GM21381 (cell line): ENCODE measurements at regions not wholly inside any gene's neighbourhood (a gene's known extent, or its start where the extent isn't known, plus 50 kb on each side); places are given as distances from the start of the nearest gene placed in this dataset.

Source experiments
- ATAC-seq: cut with Tn5 transposase; IDR thresholded peaks from one replicate; pipeline ENCODE4 v1.9.1; 2021; ENCODE audit warnings: mild to moderate bottlenecking, moderate library complexity; ENCODE audit not compliant: unreplicated experiment

DNA sequence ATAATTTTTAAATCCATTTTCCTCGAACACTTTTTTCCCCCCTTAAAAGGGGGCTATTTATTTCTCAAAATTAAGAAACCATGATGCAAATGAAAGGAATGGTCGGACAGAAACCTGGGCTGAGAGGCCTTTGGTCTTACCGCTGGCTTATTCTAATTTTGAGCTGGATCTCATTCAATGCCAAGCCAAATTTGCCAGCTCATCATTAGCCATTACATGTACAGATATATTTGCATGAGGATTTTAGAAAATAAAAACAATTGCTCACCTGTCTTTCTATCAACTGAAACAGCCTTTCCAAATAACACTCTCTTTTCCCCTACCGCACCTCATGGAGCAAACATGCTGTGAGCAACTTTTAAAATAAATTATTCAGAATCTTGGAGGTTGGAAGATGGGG is 219.5 kb upstream of the DTNBP1 start:
- ATAC-seq, result no peak

DNA sequence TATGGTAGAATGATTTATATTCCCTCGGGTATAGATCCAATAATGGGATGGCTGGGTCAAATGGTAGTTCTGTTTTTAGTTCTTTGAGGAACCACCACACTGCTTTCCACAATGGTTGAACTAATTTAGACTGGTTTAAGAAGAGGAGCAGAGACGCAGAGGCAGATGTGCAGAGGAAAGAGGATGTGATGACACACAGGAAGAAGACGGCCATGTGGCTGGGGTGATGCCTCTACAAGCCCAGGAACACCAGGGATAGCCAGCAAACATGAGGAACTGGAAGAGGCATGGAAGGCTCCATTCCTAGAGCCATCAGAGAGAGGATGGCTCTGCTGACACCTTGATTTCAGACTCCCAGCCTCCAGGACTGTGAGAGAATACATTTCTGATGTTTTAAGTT is 218.3 kb upstream of the DTNBP1 start:
- no peak for ATAC-seq

DNA sequence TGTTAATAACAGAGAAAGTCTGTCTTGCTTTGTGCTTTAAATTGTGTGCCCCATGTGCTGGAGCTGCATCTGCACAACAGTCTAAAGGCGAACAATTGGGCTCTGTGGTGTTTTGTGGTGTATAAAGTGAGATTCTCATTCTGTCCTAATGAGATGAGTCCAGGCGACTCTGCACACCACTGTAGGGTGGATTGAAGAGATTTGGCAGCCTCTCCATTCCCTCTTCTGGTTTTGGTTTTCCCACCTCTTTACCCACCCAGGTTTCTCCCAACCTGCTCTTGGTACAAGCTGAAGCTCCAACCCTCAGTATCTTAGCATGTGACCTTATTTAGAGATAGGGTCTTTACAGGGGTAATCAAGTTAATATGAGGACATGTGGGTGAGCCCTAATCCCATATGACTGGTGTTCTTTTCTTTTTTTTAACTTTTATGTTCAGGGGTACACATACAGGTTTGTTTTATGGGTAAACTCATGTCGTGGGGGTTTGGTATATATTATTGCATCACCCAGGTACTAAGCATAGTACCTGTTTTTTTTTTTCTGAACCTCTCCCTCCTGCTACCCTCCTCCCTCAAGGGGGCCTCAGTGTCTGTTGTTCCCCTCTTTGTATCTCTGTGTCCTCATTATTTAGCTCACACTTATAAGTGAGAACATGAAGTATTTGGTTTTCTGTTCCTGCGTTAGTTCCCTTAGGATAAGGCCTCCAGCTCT is 217.6 kb upstream of the DTNBP1 start:
- no peak for ATAC-seq

DNA sequence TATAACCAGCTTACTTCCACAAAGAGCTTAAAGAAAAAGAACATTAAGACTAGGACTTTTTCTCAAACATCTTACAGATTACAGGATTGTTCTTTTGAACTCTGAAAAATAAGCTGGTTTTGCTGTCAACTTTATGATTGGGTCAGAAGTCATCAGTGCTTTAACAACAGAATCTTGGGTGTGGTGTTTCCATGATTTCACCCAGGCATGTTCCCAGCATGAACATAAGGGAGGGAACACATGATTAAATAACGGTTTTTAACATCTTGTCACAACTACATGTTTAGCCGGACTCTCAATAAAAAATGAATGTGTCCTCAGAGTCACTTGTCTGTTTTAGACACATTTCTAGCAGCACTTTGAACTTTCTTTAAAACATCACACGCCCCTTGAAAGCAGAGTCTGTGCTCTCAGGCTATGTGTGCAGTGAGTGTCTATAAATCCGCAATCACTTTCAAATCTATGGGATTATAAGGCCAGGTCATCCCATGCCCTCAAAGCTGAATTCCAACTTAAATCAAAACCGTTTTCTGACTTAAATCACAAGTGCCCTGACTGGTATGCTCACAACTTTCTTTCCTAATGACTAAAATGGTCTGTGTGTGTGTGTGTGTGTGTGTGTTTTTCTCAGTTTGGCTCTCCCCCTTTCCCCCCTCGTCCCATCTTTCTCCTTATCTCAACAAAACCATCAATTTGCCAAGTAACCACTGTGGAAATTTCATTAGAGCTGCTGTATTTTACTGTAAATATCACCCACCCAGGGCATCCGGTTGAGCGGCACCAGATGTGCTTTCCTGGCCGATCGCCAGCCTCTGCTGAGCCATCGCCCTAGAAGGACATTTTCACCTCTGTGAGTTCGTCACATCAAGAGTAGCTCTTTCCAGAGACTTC is 216.8 kb upstream of the DTNBP1 start:
- ATAC-seq, result peak; percentile 72

DNA sequence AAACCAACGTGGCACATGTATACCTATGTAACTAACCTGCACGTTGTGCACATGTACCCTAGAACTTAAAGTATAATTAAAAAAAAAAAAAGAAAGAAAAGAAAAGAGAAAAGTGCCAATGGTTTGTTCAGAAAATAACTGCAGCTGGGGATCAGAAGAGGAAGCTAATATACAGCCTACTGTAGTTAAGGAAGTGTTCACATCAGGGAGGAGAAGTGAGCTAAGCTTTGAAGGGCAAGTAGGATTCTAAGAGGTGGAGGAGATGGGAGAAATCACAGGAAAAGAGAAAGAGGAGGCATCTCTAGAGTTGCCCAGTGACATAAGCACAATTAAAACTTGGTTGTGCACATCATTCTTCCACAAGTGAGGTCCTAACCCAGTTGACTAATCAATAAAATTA is 214.4 kb upstream of the DTNBP1 start:
- no peak for ATAC-seq

DNA sequence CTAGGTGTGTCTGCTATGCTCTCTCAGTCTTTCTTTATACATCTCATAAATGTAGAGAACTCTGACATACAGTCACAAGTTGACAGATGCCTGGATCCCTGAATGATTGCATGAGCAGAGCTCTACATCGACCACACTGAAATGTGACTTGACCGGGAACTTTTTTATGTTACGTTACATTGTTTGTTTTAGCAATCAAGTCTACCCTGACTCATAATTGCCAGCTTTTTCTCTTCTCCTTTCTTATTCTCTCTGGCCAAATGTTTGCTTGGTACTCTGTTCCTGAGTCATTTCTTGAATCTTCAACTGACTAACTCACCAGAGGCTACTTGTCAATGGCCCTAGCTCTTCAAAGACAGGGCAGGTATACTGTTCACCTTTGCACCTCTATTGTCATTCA is 213.6 kb upstream of the DTNBP1 start:
- peak; percentile 57 for ATAC-seq

DNA sequence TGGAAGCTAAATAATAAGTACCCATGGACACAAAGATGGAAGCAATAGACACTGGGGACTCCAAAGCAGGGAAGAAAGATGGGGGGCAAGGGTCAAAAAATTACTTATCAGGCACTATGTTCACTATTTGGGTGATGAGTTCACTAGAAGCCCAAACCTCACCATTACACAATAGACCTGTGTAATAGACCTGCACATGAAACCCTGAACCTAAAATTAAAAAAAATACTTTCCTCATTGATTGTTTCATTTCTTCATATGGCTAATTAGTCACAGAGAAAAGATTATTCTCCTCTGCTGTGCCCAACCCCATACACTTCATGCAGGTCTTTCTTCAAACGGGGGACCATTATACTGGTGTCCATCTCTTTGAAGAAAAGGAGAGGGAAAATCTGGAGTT is 213.0 kb upstream of the DTNBP1 start:
- no peak for ATAC-seq

DNA sequence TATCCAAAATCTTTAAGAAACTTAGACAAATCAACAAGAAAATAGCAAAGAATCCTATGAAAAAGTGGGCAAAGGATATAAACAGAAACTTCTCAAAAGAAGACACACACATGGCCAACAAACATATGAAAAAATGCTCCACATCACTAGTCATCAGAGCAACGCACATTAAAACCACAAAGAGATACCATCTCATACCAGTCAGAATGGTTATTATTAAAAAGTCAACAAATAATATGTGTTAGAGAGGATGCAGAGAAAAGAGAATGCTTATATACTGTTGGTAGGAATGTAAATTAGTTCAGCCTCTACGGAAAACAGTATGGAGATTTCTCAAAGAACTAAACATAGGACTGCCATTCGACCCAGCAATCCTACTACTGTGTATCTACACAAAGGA is 212.0 kb upstream of the DTNBP1 start:
- ATAC-seq, result no peak

DNA sequence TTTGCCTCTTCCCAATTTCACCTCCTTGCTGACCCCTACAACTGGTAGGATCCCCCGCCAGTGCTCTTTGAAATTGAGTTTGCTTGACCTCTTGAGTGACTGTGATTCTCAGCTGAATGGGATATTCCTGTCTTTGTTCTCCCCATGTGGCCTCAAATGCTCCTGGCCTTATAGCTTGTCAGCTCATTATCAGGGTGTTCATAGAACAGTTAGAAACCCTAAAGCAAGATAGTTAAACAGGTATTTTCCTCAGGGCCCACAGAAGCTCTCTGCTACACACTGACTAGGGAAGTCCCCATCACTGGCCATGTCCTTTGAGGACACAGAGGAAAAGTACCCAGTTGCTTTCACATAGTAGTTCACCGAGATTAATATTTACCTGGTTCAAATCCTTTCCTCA is 211.5 kb upstream of the DTNBP1 start:
- no peak for ATAC-seq

DNA sequence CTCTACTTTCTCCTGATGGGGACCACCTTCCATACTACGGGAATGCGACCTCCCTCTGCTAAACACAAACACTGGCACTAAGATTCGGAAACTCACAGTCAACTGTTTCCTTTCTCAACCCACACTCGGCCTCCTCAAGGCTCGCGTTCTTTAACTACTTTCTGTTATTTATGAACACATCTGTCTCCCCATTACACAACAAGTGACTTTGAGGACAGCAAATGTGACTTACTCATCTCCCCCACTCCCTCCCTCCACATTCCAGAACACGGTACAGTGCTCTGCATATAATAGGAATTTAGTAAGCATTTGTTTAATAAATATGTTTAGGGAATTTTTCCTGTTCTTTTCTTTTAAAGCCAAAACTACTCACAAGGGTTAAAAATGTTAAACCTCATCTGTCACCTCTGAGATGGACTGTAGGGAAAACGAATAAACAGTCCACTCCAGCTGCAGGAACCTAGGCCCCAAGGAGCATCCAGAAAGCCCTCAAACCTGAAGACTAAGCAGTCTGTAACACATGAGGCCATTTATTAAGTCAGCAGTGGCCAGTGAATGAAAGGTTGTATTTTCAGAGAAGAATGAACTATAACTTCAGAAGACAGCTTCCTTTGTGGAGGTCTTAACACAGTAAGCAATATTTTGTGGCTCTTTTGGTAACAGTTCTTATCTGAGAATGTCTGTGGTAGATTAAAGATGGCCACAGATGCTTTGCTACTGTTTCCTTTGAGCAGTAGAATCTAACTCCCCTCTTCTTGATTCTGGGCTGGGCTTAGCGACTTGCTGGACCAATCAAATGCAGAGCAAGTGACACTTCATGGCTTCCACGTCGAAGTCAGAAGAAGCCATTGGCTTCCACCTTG is 209.6 kb upstream of the DTNBP1 start:
- no peak for ATAC-seq

DNA sequence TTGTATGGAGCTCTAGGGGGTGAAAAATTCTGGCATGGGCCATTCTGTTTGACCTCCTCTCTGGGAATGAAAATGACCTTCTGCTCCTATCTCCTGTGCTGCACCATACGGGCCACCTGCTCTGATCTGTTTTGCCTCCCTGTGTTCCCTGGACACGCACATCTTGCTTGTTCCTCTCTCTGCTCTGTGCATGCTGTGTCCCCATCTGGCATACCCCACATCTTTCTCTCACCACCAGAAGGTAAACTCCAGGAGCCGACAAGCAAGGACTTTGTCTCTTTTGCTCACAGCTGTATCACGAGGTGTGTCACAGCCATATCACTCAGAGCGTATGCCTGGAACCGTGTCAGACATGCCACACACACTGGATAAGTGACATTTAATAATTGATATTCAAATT is 208.4 kb upstream of the DTNBP1 start:
- ATAC-seq, result no peak

DNA sequence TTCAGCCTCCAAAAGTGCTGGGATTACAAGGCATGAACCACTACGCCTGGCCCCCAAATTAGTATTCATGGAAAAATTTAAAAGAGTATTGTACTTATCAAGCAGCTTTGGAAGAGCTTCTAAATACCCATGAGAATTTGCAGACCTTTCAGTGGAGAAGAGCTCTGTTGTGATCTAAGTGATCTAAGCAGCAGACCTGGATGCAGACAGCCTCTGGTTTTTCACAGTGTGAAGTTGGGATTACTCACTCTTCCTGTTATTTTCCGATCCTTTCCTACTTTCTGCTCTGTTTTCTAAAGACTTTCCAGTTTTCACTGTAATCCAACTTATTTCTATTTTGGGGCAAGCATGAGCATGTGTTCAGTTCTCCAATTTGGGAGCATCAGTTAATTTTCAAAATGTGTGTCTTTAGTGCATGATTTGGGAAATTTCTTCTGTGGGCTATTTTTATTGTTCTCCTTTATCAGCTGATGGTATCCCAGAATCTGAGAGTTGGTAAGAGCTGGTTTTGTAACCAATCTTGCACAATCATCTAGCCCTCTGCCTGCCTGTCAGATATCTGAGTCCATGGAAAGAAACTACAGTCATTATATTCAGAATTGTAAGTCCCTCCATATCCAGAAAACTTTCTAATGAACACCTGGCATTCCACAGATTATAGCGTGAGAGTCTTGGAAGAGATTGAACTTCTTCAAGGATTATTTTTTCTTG is 207.7 kb upstream of the DTNBP1 start:
- ATAC-seq, result no peak

DNA sequence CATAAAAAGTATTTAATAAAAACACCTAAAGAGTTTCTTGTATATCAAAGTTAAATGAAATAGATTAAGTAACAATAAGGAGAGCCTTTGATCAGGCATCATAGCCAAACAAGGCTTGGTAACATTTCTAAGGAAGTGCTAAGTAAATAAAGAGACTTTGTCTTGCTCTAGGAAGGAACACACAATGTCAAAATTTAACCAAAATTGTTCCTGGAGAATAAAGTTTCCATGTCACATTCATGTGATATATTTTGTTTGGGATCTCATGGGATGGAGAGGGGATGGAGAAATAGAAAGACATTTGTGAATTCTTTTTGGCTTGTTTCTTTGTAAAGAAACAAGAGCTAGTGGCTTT is 201.9 kb upstream of the DTNBP1 start:
- ATAC-seq, result no peak

DNA sequence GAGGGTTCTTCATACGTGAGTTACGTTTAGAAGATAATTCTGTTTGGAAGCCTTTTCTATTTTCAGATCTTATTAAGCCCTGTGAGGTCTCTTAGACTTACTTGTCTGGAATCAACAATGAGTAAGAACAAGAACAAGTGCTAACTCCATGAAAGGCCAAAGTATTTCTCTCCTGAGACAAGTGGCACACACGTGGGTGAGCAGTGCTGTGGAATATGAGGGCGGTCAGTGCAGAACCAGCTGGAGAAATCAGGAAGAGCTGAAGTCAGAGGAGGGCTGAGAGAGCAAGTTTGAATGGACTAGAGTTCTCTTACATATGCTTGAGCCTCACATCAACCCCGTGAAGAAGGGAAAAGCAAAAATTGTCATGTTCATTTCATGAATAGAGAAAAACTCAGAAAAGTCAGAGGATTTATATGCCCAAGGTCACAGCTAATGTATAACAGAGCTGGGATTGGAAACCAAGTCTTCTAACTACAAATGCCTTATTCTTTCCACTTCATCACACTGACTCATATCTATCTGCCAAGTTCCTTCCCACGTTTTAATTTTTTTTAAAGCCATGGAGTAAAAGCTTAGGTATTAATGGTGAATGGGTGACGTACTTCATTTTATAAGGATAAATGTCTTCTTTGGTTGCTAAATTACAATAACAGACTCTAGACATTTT is 201.3 kb upstream of the DTNBP1 start:
- ATAC-seq, result no peak

DNA sequence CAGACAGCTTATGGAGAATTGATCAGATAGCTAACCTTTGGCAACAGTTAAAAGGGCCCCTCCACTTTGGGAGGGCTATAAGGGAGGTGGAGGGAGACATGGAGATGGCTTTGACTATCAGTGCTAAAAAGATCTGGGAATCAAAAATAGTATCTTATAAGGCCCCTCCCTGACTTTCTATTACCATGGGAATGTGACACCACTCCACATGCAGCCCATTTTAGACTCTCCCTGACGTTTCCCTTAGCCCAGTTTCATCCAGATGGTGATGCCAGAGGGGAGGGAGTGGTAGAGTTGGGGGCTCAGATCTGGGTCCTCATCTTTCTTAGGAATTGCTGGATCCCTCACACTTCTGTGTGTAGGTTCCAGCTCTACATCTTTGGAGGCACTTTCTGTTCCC is 200.0 kb upstream of the DTNBP1 start:
- no peak for ATAC-seq

DNA sequence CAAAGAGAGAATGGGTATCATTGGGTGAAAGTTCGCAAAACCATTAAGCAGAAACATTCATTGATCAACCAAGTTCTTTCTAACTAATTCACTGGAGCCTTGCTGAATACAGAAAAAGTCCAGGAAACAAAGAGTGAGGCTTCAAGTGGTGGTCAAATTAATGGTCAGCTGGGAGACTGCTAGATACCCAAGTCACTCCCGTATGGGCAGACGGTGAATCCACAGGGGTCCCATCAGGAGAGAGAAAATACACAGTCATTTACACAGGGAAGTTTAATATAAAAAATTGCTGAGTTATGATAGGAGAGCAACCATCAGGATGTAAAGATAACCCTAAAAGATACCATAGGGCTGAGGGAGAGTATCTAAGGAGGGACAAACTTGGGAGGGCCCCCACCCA is 198.7 kb upstream of the DTNBP1 start:
- ATAC-seq, result no peak

DNA sequence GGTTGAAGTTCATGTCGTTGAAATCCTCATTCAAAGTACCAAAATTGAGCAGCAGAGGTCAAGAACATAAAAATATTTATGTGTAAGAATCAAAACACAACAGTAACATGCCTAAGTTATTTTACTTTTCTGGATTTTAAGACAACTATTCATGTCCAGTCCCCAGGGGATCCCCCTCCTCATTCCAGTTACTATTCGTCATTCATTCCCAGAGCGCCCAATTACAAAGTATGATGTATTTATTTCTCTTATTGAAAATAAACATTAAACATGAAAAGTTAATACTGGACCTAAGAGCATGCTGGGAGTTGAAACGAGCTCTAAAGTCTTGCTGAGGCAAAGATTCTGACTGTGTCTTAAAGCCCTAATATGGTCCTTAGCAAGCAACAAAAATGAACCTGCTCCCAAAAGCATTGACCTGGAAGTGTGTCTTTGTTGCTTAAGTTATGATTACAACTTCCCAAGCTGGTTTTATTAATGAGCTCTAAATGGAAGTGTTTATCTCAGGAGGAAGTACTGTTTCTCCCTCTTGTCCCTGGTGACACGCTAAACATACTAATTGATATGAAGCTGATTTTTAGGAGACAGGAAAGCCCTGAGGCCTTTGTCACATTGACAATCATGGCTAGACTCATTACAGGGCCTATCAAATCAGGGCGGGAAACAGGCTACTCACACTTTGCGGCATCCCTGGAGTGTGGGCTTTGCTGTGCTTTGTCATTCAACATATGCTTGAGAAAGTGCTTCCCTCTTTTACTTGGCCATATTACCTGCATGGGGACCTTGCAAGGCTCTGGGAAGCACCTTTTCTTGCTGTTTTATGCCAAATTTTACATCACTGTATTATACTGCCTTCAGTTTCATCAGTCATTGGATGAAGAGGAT is 192.2 kb upstream of the DTNBP1 start:
- ATAC-seq, result no peak

DNA sequence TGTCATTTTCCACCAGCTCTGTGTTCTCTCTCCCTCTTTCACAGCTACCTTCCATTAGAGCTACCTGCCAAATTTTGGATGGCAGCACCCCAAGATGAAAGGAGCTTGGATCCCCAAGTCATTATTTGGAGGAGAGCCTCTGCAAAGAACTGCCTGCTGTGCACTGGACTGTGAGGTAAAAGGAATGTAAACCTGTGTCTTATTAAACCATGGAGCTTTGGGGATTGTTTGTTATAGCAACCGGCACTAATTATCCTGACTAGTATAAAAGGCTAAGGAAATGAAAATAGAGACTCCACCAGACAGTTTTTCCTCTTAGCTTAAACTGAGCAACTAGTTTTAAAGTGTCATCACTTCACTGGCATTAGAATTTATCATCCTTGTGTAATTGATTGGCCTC is 191.6 kb upstream of the DTNBP1 start:
- ATAC-seq, result no peak

DNA sequence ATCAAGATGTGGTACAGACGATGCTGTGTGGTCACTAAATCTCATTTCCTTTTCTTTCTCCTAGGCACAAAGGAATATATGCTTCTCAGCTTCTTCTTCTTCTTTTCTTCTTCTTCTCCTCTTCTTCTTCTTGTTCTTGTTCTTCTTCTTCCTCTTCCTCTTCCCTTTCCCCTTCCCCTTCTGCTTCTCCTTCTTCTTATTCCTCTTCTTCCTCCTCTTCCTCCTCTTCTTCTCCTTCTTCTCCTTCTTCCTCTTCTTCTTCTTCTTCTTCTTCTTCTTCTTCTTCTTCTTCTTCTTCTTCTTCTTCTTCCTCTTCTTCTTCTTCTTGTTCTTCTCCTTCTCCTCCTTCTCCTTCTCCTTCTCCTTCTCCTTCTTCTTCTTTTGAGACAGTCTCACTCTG is 190.4 kb upstream of the DTNBP1 start:
- ATAC-seq, result no peak
